ENCODE measurements at regions not wholly inside any gene's neighbourhood (a gene's known extent, or its start where the extent isn't known, plus 50 kb on each side); places are given as distances from the start of the nearest gene placed in this dataset.

GRCh38 chr6:84976526-84977362 is 212.3 kb upstream of the TBX18 start:
- TF ChIP-seq CTCF (IDR thresholded peaks at IDR 0.05; ENCODE audit: insufficient read depth, low read depth, low read length), result no peak
- no peak for TF ChIP-seq EZH2 (IDR thresholded peaks at IDR 0.05; ENCODE audit: insufficient read depth, low read length)
